Loucy (cell line): ENCODE measurements at regions not wholly inside any gene's neighbourhood (a gene's known extent, or its start where the extent isn't known, plus 50 kb on each side); places are given as distances from the start of the nearest gene placed in this dataset.
A peak's percentile ranks its signal among the peaks of the same experiment; 100 is the strongest.

Experiments
- CTCF ChIP-seq: fragments of 200-600 bp; sonication (generic); conservative IDR thresholded peaks from 2 replicates; pipeline ENCODE4 v1.5.1; 2014; ENCODE audit warnings: mild to moderate bottlenecking, antibody characterized with exemption, low read length
- EZH2phosphoT487 ChIP-seq: fragments of 200-600 bp; IDR thresholded peaks from 2 replicates; pipeline ENCODE4 v1.6.1; 2018; ENCODE audit warnings: antibody characterized with exemption, mild to moderate bottlenecking, moderate library complexity, borderline replicate concordance

DNA sequence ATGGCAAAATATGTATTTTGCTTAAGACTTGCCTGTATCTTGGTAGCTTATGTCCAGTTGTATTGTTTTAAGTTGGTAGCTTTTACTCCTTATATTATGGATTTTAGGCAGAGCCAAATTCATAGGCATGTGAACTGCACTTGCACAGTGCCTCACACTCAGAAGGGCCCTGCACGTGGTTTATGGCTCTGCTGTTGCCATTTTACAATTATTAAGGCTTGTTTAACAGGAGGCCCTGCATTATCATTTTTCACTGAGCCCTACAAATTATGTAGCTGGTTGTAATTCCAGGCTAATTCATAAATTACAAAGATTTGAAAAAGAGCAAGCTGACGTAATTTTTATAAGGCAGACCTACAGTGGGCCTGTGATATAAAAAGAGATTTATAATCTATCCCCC is 537.6 kb upstream of the UBE2E2 start:
- no peak for TF ChIP-seq CTCF
- peak; percentile 17; the same call in 1 of the 2 replicates for TF ChIP-seq EZH2phosphoT487
